AG09309 (cell line): ENCODE measurements at regions not wholly inside any gene's neighbourhood (a gene's known extent, or its start where the extent isn't known, plus 50 kb on each side); places are given as distances from the start of the nearest gene placed in this dataset.

Experiments used
- DNase-seq: peaks from one replicate; pipeline ENCODE4 v3.0.0-alpha.2; 2010; ENCODE audit warnings: low read depth
- H3K4me3 ChIP-seq: 2 replicates; pipeline ENCODE4 v1.5.1; 2011; ENCODE audit warnings: mild to moderate bottlenecking, low read depth, low read length, moderate library complexity; ENCODE audit not compliant: control insufficient read depth
- CTCF ChIP-seq: IDR thresholded peaks from 2 replicates; pipeline ENCODE4 v1.5.1; 2011; ENCODE audit warnings: mild to moderate bottlenecking, low read depth, low read length, inconsistent platforms; ENCODE audit not compliant: insufficient read depth, control insufficient read depth; ENCODE audit errors: missing control alignments

- no peak for TF ChIP-seq CTCF
- DNase-seq = no peak
- no peak overlapping the region for H3K4me3 ChIP-seq
Measured at GRCh38 chr2:195486520-195486919, 170.5 kb upstream of the SLC39A10 start.

DNA sequence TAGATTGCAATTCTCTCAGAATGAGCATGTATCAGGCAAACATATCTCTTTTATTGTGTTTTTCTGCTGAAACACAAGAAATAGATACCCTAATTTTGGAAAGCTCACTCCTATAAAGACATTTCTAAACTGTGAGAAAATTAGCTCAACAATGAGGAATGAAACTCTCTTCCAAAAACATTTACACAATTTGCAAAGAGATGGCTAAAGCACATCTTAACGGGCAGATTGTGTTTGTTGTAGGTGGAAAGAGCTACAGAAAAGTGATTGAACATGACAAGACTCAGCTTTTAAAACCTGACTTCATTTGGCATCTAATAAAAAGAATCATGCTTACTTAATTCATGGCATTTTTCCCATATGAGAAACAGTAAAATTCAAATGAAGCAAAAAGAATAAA lies 175.0 kb upstream of the SLC39A10 start:
- DNase-seq = no peak
- no peak overlapping the region for H3K4me3 ChIP-seq
- TF ChIP-seq CTCF = no peak

DNA sequence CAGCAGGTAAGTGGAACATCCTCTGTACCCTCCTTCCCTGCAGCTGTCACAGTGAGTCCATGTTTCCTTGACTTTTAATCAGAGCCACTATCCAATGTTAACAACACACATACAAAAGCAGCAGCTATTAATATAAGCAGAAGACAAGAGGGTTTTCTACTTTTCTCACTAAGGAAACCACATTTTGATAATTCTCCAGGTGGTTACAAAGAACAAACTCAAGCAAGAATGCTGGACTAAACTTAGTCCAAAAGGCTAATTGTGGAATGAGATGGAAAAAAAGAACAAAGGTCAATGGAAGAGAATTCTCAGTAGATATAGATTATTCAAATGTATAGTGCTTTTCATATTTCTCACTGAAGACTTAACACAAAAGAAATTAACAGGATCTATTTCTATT lies 176.9 kb upstream of the SLC39A10 start:
- DNase-seq = no peak
- H3K4me3 ChIP-seq = no peak overlapping the region
- no peak for TF ChIP-seq CTCF

DNA sequence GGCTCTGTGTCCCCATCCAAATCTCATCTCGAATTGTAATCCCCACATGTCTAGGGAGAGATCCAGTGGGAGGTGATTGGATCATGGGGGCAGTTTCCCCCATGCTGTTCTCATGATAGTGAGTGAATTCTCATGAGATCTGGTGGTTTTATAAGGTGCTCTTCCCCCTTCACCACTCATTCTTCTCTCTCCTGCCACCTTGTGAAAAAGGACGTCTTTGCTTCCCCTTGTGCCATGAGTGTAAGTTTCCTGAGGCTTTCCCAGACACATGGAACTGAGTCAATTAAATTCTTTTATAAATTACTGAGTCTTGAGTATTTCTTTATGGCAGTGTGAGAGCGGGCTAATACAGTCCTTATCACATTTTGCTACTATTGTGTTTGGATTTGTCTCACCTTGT lies 177.6 kb upstream of the SLC39A10 start:
- TF ChIP-seq CTCF = no peak
- no peak overlapping the region for H3K4me3 ChIP-seq
- no peak for DNase-seq

DNA sequence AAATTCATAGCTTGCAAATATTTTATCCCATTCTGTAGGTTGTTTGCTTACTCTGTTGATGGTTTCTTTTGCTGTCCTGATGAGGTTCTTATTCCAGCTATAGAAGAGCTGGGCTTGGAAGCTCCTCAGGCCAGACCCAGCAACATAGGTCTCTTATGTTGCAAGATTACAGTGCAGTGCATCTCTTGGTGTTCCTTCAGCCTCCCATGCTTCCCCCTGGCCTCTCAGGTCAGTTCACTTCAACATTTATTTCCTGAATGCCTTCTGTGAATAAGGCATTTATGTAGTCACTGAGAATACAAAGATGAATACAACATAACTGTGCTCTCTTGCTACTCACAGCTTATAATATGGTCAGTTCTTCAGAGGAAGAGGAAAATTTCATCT lies 179.0 kb upstream of the SLC39A10 start:
- no peak for DNase-seq
- H3K4me3 ChIP-seq = no peak overlapping the region
- TF ChIP-seq CTCF = no peak

- DNase-seq = no peak
- TF ChIP-seq CTCF = no peak
- no peak overlapping the region for H3K4me3 ChIP-seq
Measured at GRCh38 chr2:195477248-195477995, 179.6 kb upstream of the SLC39A10 start.
